Suprapubic skin (tissue), 4 donors: ENCODE measurements at regions not wholly inside any gene's neighbourhood (a gene's known extent, or its start where the extent isn't known, plus 50 kb on each side); places are given as distances from the start of the nearest gene placed in this dataset.

Experiments used
- EP300 ChIP-seq: sonication (generic); formaldehyde crosslinking; IDR thresholded peaks from one replicate; pipeline ENCODE4 v1.6.1; 2017; ENCODE audit warnings: antibody characterized with exemption
- POLR2A ChIP-seq, 2 donors: fragments of 450-650 bp; IDR thresholded peaks; one replicate each; pipeline ENCODE4 v1.6.1; 2017; ENCODE audit warnings: antibody characterized with exemption in 2 of 2, mild to moderate bottlenecking in 2 of 2, moderate library complexity in 2 of 2
- POLR2AphosphoS5 ChIP-seq, 3 donors: sonication (generic); formaldehyde crosslinking; IDR thresholded peaks; one replicate each; pipeline ENCODE4 v1.6.1; 2017; ENCODE audit warnings: antibody characterized with exemption in 3 of 3
- TF ChIP-seq, protein P1 (sequence below), 2 donors: fragments of 200-600 bp in 1 of 2; fragments of 450-650 bp in 1 of 2; sonication (generic) in 1 of 2; IDR thresholded peaks; one replicate each; pipeline ENCODE4 v1.5.1; 2016 to 2019; ENCODE audit warnings: antibody characterized with exemption in 2 of 2, mild to moderate bottlenecking in 1 of 2, moderate library complexity in 1 of 2

DNA sequence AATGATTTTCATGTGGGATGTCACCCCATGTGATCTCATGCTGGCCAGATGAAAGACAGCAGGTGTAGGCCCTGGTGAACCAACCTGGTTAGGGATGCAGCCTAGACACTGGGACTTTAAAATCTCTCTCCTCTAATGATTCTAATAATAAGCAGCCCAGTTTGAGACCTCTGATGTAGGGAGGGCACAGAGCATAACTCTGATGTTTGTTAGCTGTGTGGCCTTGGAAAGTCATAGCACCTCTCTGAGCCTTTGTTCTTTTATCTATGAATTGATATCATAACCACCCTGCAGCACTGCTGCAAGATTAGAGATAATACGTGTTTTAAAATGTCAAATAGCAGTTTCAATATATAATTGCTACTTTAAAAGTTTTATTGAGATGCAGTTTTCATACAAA, 106.0 kb downstream of the RPL22L1 start:
- TF ChIP-seq POLR2A (IDR thresholded peaks at IDR 0.05) (no peak), EP300 (no peak), POLR2AphosphoS5 (IDR thresholded peaks at IDR 0.05) (no peak)
- TF ChIP-seq, protein P1, sequence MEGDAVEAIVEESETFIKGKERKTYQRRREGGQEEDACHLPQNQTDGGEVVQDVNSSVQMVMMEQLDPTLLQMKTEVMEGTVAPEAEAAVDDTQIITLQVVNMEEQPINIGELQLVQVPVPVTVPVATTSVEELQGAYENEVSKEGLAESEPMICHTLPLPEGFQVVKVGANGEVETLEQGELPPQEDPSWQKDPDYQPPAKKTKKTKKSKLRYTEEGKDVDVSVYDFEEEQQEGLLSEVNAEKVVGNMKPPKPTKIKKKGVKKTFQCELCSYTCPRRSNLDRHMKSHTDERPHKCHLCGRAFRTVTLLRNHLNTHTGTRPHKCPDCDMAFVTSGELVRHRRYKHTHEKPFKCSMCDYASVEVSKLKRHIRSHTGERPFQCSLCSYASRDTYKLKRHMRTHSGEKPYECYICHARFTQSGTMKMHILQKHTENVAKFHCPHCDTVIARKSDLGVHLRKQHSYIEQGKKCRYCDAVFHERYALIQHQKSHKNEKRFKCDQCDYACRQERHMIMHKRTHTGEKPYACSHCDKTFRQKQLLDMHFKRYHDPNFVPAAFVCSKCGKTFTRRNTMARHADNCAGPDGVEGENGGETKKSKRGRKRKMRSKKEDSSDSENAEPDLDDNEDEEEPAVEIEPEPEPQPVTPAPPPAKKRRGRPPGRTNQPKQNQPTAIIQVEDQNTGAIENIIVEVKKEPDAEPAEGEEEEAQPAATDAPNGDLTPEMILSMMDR (IDR thresholded peaks at IDR 0.05) = no peak
